T1000 (cell line): ENCODE measurements at regions not wholly inside any gene's neighbourhood (a gene's known extent, or its start where the extent isn't known, plus 50 kb on each side); places are given as distances from the start of the nearest gene placed in this dataset.
"Not testable (repeated sequence)": the region's sequence is repeated elsewhere in the genome, so short reads cannot be mapped to it uniquely, and the experiment has no call there.

Experiments used
- DNase-seq: peaks from one replicate; lab custom pipeline; 2025; ENCODE audit warnings: mixed read lengths; lab: John Stamatoyannopoulos, UW

DNA sequence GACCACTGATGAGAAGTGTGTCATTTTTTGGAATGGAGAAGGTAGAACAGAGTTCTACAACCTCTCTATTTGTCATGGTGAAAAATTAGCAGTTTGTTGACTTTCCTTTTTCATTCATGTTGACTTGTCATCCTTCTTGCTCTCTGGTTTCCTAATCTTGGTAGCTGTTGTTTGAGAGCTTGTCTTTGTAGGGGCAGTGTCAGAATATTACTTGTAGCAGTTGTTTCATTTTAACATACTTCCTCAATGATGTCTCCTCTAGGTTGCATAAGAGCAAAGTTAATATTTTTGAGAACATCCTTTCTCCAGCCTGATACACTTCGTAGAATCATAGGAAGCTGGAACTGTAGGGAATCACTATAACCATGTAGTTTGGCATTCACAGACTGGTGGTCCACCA is 368.2 kb upstream of the FANCL start:
- no peak for DNase-seq

GRCh38 chr2:58608146-58608545 is 367.0 kb upstream of the FANCL start:
- DNase-seq, result no peak

DNA sequence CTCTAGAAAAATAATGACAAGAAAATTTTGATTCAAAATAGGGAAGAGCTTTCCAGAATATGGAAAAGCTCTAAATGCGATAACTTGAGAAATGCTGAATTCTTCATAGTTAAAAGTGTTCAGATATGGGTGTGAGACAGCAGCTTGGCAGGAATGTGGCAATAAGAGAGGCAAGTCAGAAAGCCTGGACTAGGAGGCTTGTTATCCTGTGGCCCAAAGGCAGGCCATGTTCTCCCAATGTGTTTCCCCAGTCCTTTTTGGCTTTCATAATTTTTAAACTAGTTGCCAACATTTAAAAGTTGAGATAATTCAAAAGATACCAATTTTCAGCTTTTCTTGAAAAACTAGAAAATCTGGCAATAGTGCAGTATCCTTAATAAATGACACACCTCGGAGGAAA is 366.3 kb upstream of the FANCL start:
- no peak for DNase-seq

DNA sequence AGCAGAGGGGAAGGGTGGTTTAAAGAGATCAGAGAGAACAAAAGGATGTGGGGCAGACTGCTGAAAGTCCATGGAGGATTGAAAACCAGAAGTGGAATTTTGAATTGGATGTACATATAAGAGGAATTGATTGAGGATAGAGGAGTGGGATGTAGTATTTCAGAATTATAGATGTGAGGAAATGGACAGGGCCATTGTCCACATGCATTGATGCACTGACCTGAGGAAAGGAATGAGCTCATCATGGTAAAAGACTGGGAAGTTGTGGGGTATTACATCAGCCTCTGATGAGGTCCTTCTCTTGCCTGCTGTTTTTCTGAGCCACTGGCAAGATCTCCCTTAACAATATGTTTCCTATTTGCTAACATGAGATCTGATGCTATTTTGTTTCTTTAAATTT is 365.7 kb upstream of the FANCL start:
- DNase-seq, result no peak

GRCh38 chr2:58604096-58604495 is 363.0 kb upstream of the FANCL start:
- DNase-seq, result no peak

- DNase-seq, result no peak
Measured at GRCh38 chr2:58601017-58601416, 359.9 kb upstream of the FANCL start.

GRCh38 chr2:58598171-58598570 is 357.0 kb upstream of the FANCL start:
- no peak for DNase-seq

DNA sequence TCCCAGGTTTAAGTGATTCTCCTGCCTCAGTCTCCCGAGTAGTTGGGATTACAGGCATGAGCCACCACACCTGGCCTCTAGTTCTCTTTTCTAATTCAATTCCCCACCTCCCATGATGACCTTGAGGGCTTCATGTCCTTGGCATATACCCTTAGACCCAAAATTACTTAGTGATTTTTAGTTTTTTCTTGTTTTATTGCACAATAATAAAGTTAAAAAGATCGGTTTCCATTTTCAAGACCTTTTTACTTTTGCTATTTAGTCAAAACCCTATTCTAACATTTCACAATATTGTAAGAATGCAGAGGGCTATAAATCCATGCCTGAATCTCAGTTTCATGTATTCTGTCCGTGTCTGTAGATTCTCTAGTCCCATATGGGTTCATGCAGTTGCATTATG is 354.6 kb upstream of the FANCL start:
- no peak for DNase-seq

DNA sequence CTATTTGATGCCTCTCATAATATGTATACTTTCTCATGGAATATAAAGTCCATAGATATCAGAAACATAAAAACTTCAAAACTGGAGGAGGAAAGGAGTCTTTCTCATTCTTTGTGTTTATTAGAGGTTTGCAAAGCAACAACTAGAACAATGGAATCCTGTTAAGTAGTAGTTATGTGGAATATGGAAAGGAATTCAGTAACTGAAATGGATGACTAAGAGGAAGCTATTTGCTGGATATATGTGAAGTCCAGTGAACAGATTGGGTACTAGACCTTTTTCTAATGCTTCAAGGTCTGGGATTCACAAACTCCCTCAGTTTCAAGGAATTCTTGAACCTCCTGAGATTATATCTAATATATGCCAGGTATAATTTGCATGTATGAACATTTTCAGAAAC is 353.6 kb upstream of the FANCL start:
- no peak for DNase-seq

- no peak for DNase-seq
Measured at GRCh38 chr2:58594175-58594574, 353.1 kb upstream of the FANCL start.

DNA sequence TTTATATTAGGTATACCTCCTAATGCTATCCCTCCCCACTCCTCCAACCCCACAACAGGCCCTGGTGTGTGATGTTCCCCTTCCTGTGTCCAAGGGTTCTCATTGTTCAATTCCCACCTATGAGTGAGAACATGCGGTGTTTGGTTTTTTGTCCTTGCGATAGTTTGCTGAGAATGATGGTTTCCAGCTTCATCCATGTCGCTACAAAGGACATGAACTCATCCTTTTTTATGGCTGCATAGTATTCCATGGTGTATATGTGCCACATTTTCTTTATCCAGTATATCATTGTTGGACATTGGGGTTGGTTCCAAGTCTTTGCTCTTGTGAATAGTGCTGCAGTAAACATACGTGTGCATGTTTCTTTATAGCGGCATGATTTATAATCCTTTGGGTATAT is 345.1 kb upstream of the FANCL start:
- not testable (repeated sequence) for DNase-seq

GRCh38 chr2:58585233-58585632 is 344.1 kb upstream of the FANCL start:
- no peak for DNase-seq

- no peak for DNase-seq
Measured at GRCh38 chr2:58584606-58585118, 343.5 kb upstream of the FANCL start.

- DNase-seq, result no peak
Measured at GRCh38 chr2:58578276-58578675, 337.2 kb upstream of the FANCL start.

- no peak for DNase-seq
Measured at GRCh38 chr2:58574873-58575272, 333.7 kb upstream of the FANCL start.

DNA sequence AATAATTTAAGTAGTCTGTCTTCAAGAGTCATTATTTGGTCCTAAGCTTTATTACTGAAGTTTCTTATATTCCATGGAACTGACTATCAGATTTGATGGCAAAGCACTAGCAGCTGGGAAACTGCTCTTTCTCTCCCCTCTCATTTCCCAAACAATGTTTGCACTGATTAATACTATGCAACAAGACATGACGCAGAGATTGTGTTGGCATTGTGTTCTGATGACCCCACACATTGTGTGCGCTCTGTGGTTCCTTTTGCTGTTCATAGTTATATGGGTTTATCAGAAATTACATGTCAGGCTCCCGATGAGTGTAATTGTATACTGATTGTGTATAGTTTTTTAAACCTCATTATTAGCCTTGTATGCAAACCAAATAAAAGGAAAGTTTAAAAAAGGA is 331.6 kb upstream of the FANCL start:
- no peak for DNase-seq

DNA sequence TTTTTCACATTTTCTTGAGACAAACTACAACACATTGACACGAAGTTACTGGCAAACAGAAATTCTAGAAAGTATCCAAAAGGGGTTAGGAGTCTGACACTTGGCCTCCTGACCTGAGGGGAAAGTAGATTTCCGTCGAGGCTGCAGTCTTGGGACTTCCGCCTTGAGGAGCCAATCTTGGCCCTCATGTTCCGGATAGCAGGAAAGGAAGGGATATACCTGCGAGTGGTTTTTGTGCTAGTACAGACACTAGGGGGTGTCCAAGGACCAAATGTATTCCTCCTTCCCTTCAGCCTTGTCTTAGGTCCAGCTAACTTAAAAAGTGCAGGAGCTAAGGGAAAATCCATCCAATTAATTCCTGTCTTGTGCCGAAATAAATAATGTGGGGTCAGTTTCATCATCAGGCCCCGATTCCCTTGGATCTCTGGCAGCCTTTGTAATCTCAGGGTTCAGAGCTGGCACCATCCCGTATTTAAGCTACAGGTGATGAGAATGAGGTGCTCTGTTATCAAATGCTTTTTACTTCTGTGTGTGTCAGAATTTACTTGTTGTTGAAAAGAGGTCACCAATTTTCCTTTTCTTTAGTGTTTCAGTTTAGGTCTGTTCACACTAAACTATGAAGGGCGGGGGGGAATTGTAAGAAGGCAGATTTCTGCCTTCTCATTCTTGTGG is 330.2 kb upstream of the FANCL start:
- DNase-seq, result peak; percentile 16

DNA sequence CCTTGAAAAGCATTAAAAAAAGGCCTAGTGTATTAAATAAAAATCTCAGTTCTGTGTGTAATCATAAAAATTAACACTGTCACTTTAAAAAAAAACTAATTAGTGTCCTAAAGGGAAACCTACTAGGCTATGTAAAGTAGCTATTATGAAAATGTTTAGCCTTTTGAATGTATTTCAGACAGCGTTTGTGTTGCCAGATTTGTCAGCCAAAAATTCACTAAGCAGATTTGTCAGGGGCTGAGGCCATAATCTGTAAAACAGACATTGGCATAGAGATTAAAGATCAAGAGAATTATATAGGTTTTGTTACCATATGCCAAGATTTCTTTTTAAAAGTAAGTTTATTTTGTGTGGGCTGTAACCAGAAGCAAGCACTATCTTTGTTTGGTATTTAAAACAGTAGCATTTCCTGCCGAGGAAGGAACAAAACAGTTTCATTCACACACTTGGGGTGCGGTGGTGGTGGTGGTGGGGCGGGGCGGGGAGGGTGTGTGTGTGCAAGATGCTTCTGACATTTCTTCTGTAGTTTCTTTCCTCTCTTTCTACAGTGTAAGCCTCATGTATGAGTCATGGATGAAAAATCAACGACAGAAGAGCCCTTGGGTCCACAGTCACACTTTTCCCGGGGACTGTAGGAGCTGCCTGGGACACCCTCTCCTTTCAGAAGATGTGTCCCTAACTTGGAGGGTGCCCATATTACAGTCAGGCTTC is 328.5 kb upstream of the FANCL start:
- no peak for DNase-seq

GRCh38 chr2:58568901-58569300 is 327.8 kb upstream of the FANCL start:
- DNase-seq, result no peak

GRCh38 chr2:58562276-58562675 is 321.2 kb upstream of the FANCL start:
- no peak for DNase-seq

GRCh38 chr2:58560531-58560930 is 319.4 kb upstream of the FANCL start:
- no peak for DNase-seq

GRCh38 chr2:58558881-58559280 is 317.8 kb upstream of the FANCL start:
- DNase-seq, result no peak

DNA sequence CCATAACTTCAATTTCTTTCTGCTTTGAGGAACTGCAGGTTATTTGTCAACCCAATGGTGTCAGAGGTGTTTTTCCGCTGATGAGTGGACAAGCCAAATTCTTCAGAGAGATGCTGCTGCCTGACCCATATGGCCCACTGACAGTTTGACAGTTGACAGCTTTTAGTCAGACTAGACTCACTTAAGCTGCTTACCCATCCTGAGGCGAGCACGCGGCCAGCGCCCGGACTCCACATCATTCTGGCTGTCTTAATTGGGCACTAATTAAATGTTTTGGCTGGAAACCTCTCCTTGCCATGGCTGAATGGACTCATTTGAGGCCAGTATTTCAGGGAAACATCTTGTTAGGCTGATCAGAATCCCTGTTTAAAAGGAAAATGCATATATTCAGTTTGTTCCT is 316.1 kb upstream of the FANCL start:
- no peak for DNase-seq

- DNase-seq, result no peak
Measured at GRCh38 chr2:58553937-58554336, 312.8 kb upstream of the FANCL start.
